ENCODE measurements at regions not wholly inside any gene's neighbourhood (a gene's known extent, or its start where the extent isn't known, plus 50 kb on each side); places are given as distances from the start of the nearest gene placed in this dataset.

DNA sequence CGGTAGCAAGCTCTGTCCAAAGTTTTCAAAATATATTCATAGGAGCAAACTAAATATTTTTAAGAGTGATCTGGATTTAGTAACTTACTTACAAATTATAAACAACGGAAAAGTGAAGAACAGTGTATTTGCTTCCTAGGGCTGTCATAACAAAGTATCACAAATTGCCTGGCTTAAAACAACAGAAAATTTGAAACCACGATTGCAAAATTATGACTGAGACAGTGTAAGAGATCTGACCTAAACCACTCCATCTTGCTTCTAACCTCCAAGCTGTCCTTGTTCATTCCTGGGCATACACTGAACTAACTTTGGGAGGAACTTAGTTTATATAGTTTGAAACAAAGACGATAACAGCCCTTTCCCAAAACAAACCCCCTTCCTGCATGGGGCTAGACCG lies 202.0 kb upstream of the CDH6 start:
- TF ChIP-seq, protein P1, sequence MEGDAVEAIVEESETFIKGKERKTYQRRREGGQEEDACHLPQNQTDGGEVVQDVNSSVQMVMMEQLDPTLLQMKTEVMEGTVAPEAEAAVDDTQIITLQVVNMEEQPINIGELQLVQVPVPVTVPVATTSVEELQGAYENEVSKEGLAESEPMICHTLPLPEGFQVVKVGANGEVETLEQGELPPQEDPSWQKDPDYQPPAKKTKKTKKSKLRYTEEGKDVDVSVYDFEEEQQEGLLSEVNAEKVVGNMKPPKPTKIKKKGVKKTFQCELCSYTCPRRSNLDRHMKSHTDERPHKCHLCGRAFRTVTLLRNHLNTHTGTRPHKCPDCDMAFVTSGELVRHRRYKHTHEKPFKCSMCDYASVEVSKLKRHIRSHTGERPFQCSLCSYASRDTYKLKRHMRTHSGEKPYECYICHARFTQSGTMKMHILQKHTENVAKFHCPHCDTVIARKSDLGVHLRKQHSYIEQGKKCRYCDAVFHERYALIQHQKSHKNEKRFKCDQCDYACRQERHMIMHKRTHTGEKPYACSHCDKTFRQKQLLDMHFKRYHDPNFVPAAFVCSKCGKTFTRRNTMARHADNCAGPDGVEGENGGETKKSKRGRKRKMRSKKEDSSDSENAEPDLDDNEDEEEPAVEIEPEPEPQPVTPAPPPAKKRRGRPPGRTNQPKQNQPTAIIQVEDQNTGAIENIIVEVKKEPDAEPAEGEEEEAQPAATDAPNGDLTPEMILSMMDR (IDR thresholded peaks at IDR 0.05) = no peak
- TF ChIP-seq POLR2A (IDR thresholded peaks at IDR 0.05) = no peak
- no peak for TF ChIP-seq POLR2AphosphoS5 (IDR thresholded peaks at IDR 0.05)

Measured in prostate gland (tissue), 2 donors.